K562 (cell line): ENCODE measurements at regions not wholly inside any gene's neighbourhood (a gene's known extent, or its start where the extent isn't known, plus 50 kb on each side); places are given as distances from the start of the nearest gene placed in this dataset.
A peak's percentile ranks its signal among the peaks of the same experiment; 100 is the strongest.

Experiments
- ATAC-seq: fragments of 200-7000 bp; cut with Tn5 transposase; 3 replicates; pipeline ENCODE4 v1.9.1; 2020; ENCODE audit warnings: moderate library complexity
- BruUV-seq: library from RNA; stranded (reverse); fragments of 400-500 nt; replicated peaks from 2 replicates; lab custom pipeline; 2021; lab: Mats Ljungman, UMichigan
- CTCF ChIA-PET: fragments of 300-600 bp; formaldehyde crosslinking; extraction: SDS; loops from one replicate; lab custom pipeline; 2021; ENCODE audit warnings: low intra/inter-chr PET ratio; lab: Yijun Ruan, JAX
- POLR2A ChIA-PET: fragments of 300-600, 350-650 bp; sonication (Branson Sonifier 250); formaldehyde crosslinking; extraction: SDS; loops from one replicate; lab custom pipeline; 2021; ENCODE audit warnings: antibody characterized with exemption, inconsistent platforms; lab: Yijun Ruan, JAX
- DNase-seq, 4 experiments: peaks; one replicate each; pipeline versions ENCODE4 v3.0.0 to v3.0.0-alpha.2; 2011 to 2018; ENCODE audit warnings: low spot score in 3 of 4, mixed read lengths in 3 of 4; ENCODE audit errors: extremely low read depth in 1 of 4
- FAIRE-seq: peaks from 2 replicates; lab custom pipeline; 2011; peaks lifted over from hg19 to GRCh38; lab: Jason Lieb, UNC
- H2AFZ ChIP-seq: 2 replicates; pipeline ENCODE4 v1.6.0; 2011; ENCODE audit warnings: low read depth, low read length, control low read depth, inconsistent platforms
- H3K27ac ChIP-seq: fragments of 200-600 bp; 3 replicates; pipeline ENCODE4 v1.8.0; 2011; ENCODE audit warnings: low read depth, mild to moderate bottlenecking, control low read depth, inconsistent platforms, low read length, moderate library complexity, mixed read lengths; ENCODE audit errors: extremely low read depth
- H3K27me3 ChIP-seq, 2 experiments: fragments of 300-600 bp in 1 of 2; 2 replicates in 1 of 2; 3 replicates in 1 of 2; pipeline versions ENCODE4 v1.6.0 to v1.8.0; 2011; ENCODE audit warnings: inconsistent platforms in 2 of 2, low read length in 2 of 2, mild to moderate bottlenecking in 1 of 2, mixed read lengths in 1 of 2, moderate library complexity in 1 of 2; ENCODE audit not compliant: control insufficient read depth in 2 of 2, insufficient read depth in 2 of 2
- H3K36me3 ChIP-seq: fragments of 300-600 bp; 3 replicates; pipeline ENCODE4 v1.8.0; 2011; ENCODE audit warnings: mild to moderate bottlenecking, low read length, inconsistent platforms; ENCODE audit not compliant: control insufficient read depth, insufficient read depth
- H3K4me1 ChIP-seq, 2 experiments: fragments of 200-600 bp in 1 of 2; replicated peaks in 1 of 2; 2 replicates in 1 of 2; 3 replicates in 1 of 2; pipeline versions ENCODE4 v1.5.1 to v1.8.0; 2011; ENCODE audit warnings: inconsistent platforms in 2 of 2, low read length in 2 of 2, mild to moderate bottlenecking in 1 of 2, mixed read lengths in 1 of 2, moderate library complexity in 1 of 2; ENCODE audit not compliant: control insufficient read depth in 2 of 2, insufficient read depth in 2 of 2
- H3K4me2 ChIP-seq: 2 replicates; pipeline ENCODE4 v1.6.1; 2011; ENCODE audit warnings: low read length, control low read depth, inconsistent platforms, mixed read lengths; ENCODE audit not compliant: insufficient read depth
- H3K4me3 ChIP-seq: fragments of 200-600 bp; sonication (generic), shearing (Covaris generic); 2 replicates; pipeline ENCODE4 v1.5.1; 2016; ENCODE audit warnings: control low read depth, inconsistent platforms
- H3K79me2 ChIP-seq: fragments of 200-600 bp; 3 replicates; pipeline ENCODE4 v1.8.0; 2011; ENCODE audit warnings: low read length, inconsistent platforms; ENCODE audit not compliant: control insufficient read depth, insufficient read depth
- H3K9ac ChIP-seq, 2 experiments: 2 replicates each; pipeline versions ENCODE4 v1.6.0 to v1.6.1; 2011; ENCODE audit warnings: low read depth in 2 of 2, low read length in 2 of 2, control low read depth in 1 of 2, inconsistent platforms in 1 of 2, mild to moderate bottlenecking in 1 of 2, mixed read lengths in 1 of 2; ENCODE audit not compliant: insufficient read depth in 1 of 2
- H3K9me1 ChIP-seq: one replicate; pipeline ENCODE4 v1.6.0; 2011; ENCODE audit warnings: inconsistent platforms, mild to moderate bottlenecking, low read length, moderate library complexity; ENCODE audit not compliant: control insufficient read depth, insufficient read depth
- H3K9me3 ChIP-seq: replicated peaks from 2 replicates; pipeline ENCODE4 v1.5.1; 2011; ENCODE audit warnings: low read depth, low read length, inconsistent platforms; ENCODE audit not compliant: control insufficient read depth, insufficient read depth
- H4K20me1 ChIP-seq: replicated peaks from 2 replicates; pipeline ENCODE4 v1.6.1; 2011; ENCODE audit warnings: low read length, inconsistent platforms, mixed read lengths; ENCODE audit not compliant: control insufficient read depth, insufficient read depth
- CC2D1A ChIP-seq: fragments of 450-650 bp; IDR thresholded peaks from 2 replicates; pipeline ENCODE4 v1.6.1; 2017; ENCODE audit warnings: mild to moderate bottlenecking
- ELF4 ChIP-seq: fragments of 450-650 bp; formaldehyde crosslinking; IDR thresholded peaks from 2 replicates; pipeline ENCODE4 v1.4.0; 2022; ENCODE audit warnings: missing genetic modification characterization
- FOS ChIP-seq: IDR thresholded peaks from 3 replicates; pipeline ENCODE4 v1.6.1; 2011; ENCODE audit not compliant: insufficient read length; ENCODE audit errors: extremely low read depth
- FOXK2 ChIP-seq, 2 experiments: fragments of 450-650 bp; IDR thresholded peaks in 1 of 2; conservative IDR thresholded peaks in 1 of 2; 2 replicates each; pipeline ENCODE4 v1.6.1; 2016; ENCODE audit warnings: low read depth in 2 of 2, mild to moderate bottlenecking in 1 of 2
- GMEB1 ChIP-seq: fragments of 250-450 bp; sonication (Bioruptor Pico); IDR thresholded peaks from 2 replicates; pipeline ENCODE4 v1.4.0; 2020; ENCODE audit warnings: mild to moderate bottlenecking
- IRF9 ChIP-seq: fragments of 450-650 bp; IDR thresholded peaks from 2 replicates; pipeline ENCODE4 v1.6.1; 2016; ENCODE audit warnings: missing biosample characterization, missing genetic modification characterization
- L3MBTL2 ChIP-seq: fragments of 450-650 bp; IDR thresholded peaks from 2 replicates; pipeline ENCODE4 v1.6.1; 2016; ENCODE audit warnings: mild to moderate bottlenecking, moderate library complexity
- NCOA2 ChIP-seq, 2 experiments: fragments of 450-650 bp; IDR thresholded peaks; 2 replicates each; pipeline ENCODE4 v1.6.1; 2018; ENCODE audit warnings: mild to moderate bottlenecking in 2 of 2, moderate library complexity in 1 of 2; ENCODE audit not compliant: partially characterized antibody in 2 of 2
- NFE2 ChIP-seq: IDR thresholded peaks from 2 replicates; pipeline ENCODE4 v1.6.1; 2014; ENCODE audit warnings: antibody characterized with exemption, low read depth
- NFXL1 ChIP-seq: fragments of 450-650 bp; formaldehyde crosslinking; IDR thresholded peaks from 2 replicates; pipeline ENCODE4 v1.4.0; 2021; ENCODE audit warnings: mild to moderate bottlenecking
- PHB ChIP-seq: fragments of 250-450 bp; sonication (Bioruptor Pico); IDR thresholded peaks from 2 replicates; pipeline ENCODE4 v1.5.0; 2021
- PHB2 ChIP-seq: fragments of 450-650 bp; IDR thresholded peaks from 2 replicates; pipeline ENCODE4 v1.6.1; 2017; ENCODE audit warnings: low read depth
- ZNF551 ChIP-seq: fragments of 250-450 bp; sonication (Bioruptor Pico); IDR thresholded peaks from 2 replicates; pipeline ENCODE4 v1.5.0; 2021; ENCODE audit warnings: mild to moderate bottlenecking, moderate library complexity
- ZNF57 ChIP-seq: fragments of 450-650 bp; formaldehyde crosslinking; IDR thresholded peaks from 2 replicates; pipeline ENCODE4 v1.4.0; 2020; ENCODE audit warnings: mild to moderate bottlenecking, moderate library complexity
- WGBS: fragments of 100-300 bp; shearing (Covaris generic); methylation state at CpG from one replicate; pipeline ENCODE4 v1.1.6; 2016; ENCODE audit warnings: low coverage, mixed read lengths; ENCODE audit not compliant: insufficient coverage; ENCODE audit errors: missing lambda C conversion rate; 5-methylcytosine and 5-hydroxymethylcytosine counted together
- in situ Hi-C: fragments of 300-500 bp; cut with MboI; formaldehyde crosslinking; loops from 4 replicates; pipeline ENCODE4 v1.15.0; 2018; ENCODE audit warnings: inconsistent platforms, mixed read lengths
- intact Hi-C: fragments of 100-400 bp; cut with micrococcal nuclease; formaldehyde crosslinking; loops from 2 replicates; pipeline ENCODE4 v1.14.2; 2022
- TF ChIP-seq, protein P1 (sequence below), 2 experiments: IDR thresholded peaks; 2 replicates each; pipeline ENCODE4 v1.6.1; 2011; ENCODE audit warnings: borderline replicate concordance in 1 of 2, control low read depth in 1 of 2, low read depth in 1 of 2, low read length in 1 of 2, mild to moderate bottlenecking in 1 of 2, mixed read lengths in 1 of 2, moderate library complexity in 1 of 2; ENCODE audit not compliant: insufficient read depth in 1 of 2, insufficient read length in 1 of 2, poor library complexity in 1 of 2, severe bottlenecking in 1 of 2; ENCODE audit errors: extremely low read depth in 1 of 2
- TF ChIP-seq, protein P2 (sequence below): fragments of 200-800 bp; sonication (Bioruptor generic); IDR thresholded peaks from 2 replicates; pipeline ENCODE4 v1.6.1; 2017; ENCODE audit warnings: missing genetic modification characterization, missing compliant biosample characterization

DNA sequence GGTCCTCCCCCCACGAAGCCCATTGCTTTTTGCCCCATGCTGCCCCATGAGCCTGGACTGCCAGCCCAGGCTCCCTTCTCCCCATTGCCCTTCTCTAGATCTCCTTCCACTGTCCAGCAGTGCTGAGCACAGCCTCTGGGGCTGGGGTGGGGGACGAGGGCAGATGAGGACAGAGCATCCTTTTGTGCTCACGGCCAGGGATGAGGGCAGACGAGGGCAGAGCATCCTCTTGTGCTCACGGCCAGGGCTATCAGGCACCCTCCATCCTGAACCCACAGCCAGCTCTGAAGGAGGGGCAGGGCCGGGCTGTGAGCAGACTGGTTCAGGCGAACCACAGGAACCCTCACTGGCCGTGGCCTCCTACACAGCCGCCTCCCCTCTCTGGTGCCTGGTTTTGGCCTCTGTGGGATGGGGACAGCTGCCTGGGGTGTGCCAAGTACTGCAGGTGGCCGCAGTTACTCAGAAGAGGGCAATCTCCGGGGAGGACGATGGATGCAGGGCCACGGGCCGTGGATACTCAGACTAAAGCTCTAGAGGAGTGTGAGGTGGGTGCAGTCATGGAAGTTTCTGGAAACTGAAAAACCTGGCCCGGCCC, 1258.8 kb downstream of the BRD1 start (continued):
- TF ChIP-seq IRF9 (no peak), FOXK2 (conservative IDR thresholded peaks at IDR 0.05 in 1 of 2, IDR thresholded peaks at IDR 0.05 in 1 of 2; ENCODE audit: low read depth in 2 of 2) (no peak)

DNA sequence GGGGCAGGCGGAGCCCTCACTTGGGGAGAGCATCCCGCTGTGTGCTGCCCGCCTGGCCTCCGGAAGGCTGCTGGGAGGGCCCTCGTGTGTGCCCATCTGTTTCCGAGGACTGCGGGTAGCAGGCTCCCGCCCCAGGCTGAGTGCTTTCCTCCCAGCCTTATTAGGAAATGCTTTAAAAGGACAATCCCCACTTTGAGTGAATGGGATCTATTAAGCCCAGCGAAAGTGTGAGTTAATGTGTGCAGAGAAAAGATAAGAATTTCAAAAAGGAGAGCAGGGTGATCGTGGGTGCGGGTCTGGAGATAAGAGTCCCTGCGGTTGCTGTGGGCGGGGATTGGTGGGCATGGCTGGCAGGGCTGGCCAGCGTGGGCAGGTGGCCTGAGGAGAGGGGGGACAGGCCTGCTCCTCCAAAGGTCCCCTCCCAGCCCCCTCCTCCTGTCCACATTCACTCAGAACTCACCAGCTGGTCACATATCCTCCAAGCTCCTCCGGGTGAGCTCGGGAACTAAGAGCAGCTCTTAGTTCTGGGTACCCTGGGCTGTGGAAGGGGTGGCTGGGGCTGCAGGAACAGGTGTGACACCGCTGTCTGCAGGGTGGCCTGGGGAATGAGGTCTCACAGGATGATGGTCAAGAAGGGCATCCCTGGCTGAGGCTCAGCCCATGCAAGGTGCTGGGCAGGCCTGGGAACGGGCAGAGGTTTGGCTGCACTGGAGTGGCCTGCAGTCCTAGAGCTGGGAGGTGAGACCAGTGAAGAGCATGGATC, 1260.3 kb downstream of the BRD1 start:
- Histone ChIP-seq H3K4me3 (no peak overlapping the region), H3K9ac (no peak overlapping the region), H3K27me3 (no peaks in the 10 kb centered on the region), H3K4me1 (peaks cover 0 to 6% of the 10 kb centered on the region in 2 experiments; a peak in 2 of 5 replicates), H2AFZ (no peak overlapping the region), H3K27ac (no peak overlapping the region), H3K4me2 (no peak overlapping the region), H3K9me3 (no peaks in the 10 kb centered on the region), H3K9me1 (no peaks in the 10 kb centered on the region), H4K20me1 (no peaks in the 10 kb centered on the region), H3K79me2 (no peaks in the 10 kb centered on the region), H3K36me3 (no peaks in the 10 kb centered on the region)
- ATAC-seq, result no peak
- no peak for FAIRE-seq
- no TSS peak for BruUV-seq
- in situ Hi-C loops (no loop called here), intact Hi-C loops (no loop called here)
- ChIA-PET CTCF (no interaction called here), POLR2A (no interaction called here)
- WGBS, result under 1% methylated on average over 13 of the region's 18 CpGs
- no peak for DNase-seq
- no peak for TF ChIP-seq ELF4 (CRISPR knock-in tag)
- TF ChIP-seq CC2D1A, result no peak
- no peak for TF ChIP-seq NFE2
- TF ChIP-seq ZNF551 (CRISPR knock-in tag), result no peak
- TF ChIP-seq, protein P1, sequence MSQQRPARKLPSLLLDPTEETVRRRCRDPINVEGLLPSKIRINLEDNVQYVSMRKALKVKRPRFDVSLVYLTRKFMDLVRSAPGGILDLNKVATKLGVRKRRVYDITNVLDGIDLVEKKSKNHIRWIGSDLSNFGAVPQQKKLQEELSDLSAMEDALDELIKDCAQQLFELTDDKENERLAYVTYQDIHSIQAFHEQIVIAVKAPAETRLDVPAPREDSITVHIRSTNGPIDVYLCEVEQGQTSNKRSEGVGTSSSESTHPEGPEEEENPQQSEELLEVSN (IDR thresholded peaks at IDR 0.05; ENCODE audit: borderline replicate concordance in 1 of 2, extremely low read depth in 1 of 2, insufficient read depth in 1 of 2, insufficient read length in 1 of 2, low read depth in 1 of 2, low read length in 1 of 2, poor library complexity in 1 of 2, severe bottlenecking in 1 of 2), result no peak
- no peak for TF ChIP-seq NCOA2 (IDR thresholded peaks at IDR 0.05; ENCODE audit: partially characterized antibody in 2 of 2)
- no peak for TF ChIP-seq PHB2
- no peak for TF ChIP-seq NFXL1
- TF ChIP-seq, protein P2, sequence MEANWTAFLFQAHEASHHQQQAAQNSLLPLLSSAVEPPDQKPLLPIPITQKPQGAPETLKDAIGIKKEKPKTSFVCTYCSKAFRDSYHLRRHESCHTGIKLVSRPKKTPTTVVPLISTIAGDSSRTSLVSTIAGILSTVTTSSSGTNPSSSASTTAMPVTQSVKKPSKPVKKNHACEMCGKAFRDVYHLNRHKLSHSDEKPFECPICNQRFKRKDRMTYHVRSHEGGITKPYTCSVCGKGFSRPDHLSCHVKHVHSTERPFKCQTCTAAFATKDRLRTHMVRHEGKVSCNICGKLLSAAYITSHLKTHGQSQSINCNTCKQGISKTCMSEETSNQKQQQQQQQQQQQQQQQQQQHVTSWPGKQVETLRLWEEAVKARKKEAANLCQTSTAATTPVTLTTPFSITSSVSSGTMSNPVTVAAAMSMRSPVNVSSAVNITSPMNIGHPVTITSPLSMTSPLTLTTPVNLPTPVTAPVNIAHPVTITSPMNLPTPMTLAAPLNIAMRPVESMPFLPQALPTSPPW (CRISPR knock-in tag), result no peak
- TF ChIP-seq ZNF57 (CRISPR knock-in tag), result no peak
- TF ChIP-seq L3MBTL2, result peak; percentile 31; the same call in 1 of the 2 replicates
- no peak for TF ChIP-seq FOS
- TF ChIP-seq PHB, result no peak
- TF ChIP-seq GMEB1, result no peak
